ENCODE measurements at regions not wholly inside any gene's neighbourhood (a gene's known extent, or its start where the extent isn't known, plus 50 kb on each side); places are given as distances from the start of the nearest gene placed in this dataset.

- no peak for ATAC-seq
- Histone ChIP-seq H3K9ac (ENCODE audit: low read length) (no peak overlapping the region), H3K9me3 (ENCODE audit: low read length) (no peaks in the 10 kb centered on the region), H3K27ac (ENCODE audit: low read length) (no peak overlapping the region), H2AFZ (ENCODE audit: low read length) (no peak overlapping the region), H3K79me2 (ENCODE audit: low read length) (no peaks in the 10 kb centered on the region), H3K4me2 (ENCODE audit: low read length) (no peak overlapping the region), H3K36me3 (ENCODE audit: low read depth, low read length) (no peaks in the 10 kb centered on the region), H3K9me2 (replicated peaks; ENCODE audit: low read length) (no peaks in the 10 kb centered on the region), H3K27me3 (ENCODE audit: low read length) (peaks cover 24% of the 10 kb centered on the region), H3K4me3 (ENCODE audit: low read length) (no peak overlapping the region), H4K20me1 (ENCODE audit: low read length) (no peaks in the 10 kb centered on the region), H3K4me1 (ENCODE audit: insufficient read depth, low read length) (no peaks in the 10 kb centered on the region), H3F3A (ENCODE audit: low read length, unreplicated experiment) (no peaks in the 10 kb centered on the region)
- TF ChIP-seq CTCF (conservative IDR thresholded peaks at IDR 0.05; ENCODE audit: low read depth, low read length) (no peak), EZH2phosphoT487 (IDR thresholded peaks at IDR 0.05; ENCODE audit: borderline replicate concordance, low read length) (no peak), EZH2 (IDR thresholded peaks at IDR 0.05; ENCODE audit: low read length, unreplicated experiment) (no peak)
- ChIA-PET POLR2A (ENCODE audit: unreplicated experiment) (no interaction called here), CTCF (no interaction called here)
- intact Hi-C loops (cut with micrococcal nuclease): no loop called here
- no peak for DNase-seq
- BruUV-seq (replicated peaks): no TSS peak
Measured at GRCh38 chr3:181317508-181317907, 328.0 kb upstream of the DNAJC19 start.

GRCh38 chr3:181316482-181316881, 326.9 kb upstream of the DNAJC19 start:
- Histone ChIP-seq H3K4me3 (ENCODE audit: low read length) (no peak overlapping the region), H3K4me2 (ENCODE audit: low read length) (no peak overlapping the region), H3K9me3 (ENCODE audit: low read length) (no peaks in the 10 kb centered on the region), H3K27me3 (ENCODE audit: low read length) (peaks cover 33% of the 10 kb centered on the region), H3F3A (ENCODE audit: low read length, unreplicated experiment) (no peaks in the 10 kb centered on the region), H3K27ac (ENCODE audit: low read length) (no peak overlapping the region), H2AFZ (ENCODE audit: low read length) (no peak overlapping the region), H3K79me2 (ENCODE audit: low read length) (no peaks in the 10 kb centered on the region), H4K20me1 (ENCODE audit: low read length) (no peaks in the 10 kb centered on the region), H3K4me1 (ENCODE audit: insufficient read depth, low read length) (no peaks in the 10 kb centered on the region), H3K36me3 (ENCODE audit: low read depth, low read length) (no peaks in the 10 kb centered on the region), H3K9ac (ENCODE audit: low read length) (no peak overlapping the region), H3K9me2 (replicated peaks; ENCODE audit: low read length) (no peaks in the 10 kb centered on the region)
- TF ChIP-seq CTCF (conservative IDR thresholded peaks at IDR 0.05; ENCODE audit: low read depth, low read length) (no peak), EZH2 (IDR thresholded peaks at IDR 0.05; ENCODE audit: low read length, unreplicated experiment) (no peak), EZH2phosphoT487 (IDR thresholded peaks at IDR 0.05; ENCODE audit: borderline replicate concordance, low read length) (no peak)
- intact Hi-C loops (cut with micrococcal nuclease): no loop called here
- no TSS peak for BruUV-seq (replicated peaks)
- CTCF ChIA-PET: no interaction called here
- DNase-seq: peak; percentile 41
- ATAC-seq: no peak
- POLR2A ChIA-PET (ENCODE audit: unreplicated experiment): no interaction called here

- Histone ChIP-seq H3K9me3 (ENCODE audit: low read length) (no peaks in the 10 kb centered on the region), H3K4me2 (ENCODE audit: low read length) (no peak overlapping the region), H3K27me3 (ENCODE audit: low read length) (peaks cover 43% of the 10 kb centered on the region), H3K4me3 (ENCODE audit: low read length) (no peak overlapping the region), H3K9me2 (replicated peaks; ENCODE audit: low read length) (no peaks in the 10 kb centered on the region), H3F3A (ENCODE audit: low read length, unreplicated experiment) (no peaks in the 10 kb centered on the region), H3K4me1 (ENCODE audit: insufficient read depth, low read length) (no peaks in the 10 kb centered on the region), H3K9ac (ENCODE audit: low read length) (no peak overlapping the region), H4K20me1 (ENCODE audit: low read length) (no peaks in the 10 kb centered on the region), H2AFZ (ENCODE audit: low read length) (no peak overlapping the region), H3K79me2 (ENCODE audit: low read length) (no peaks in the 10 kb centered on the region), H3K36me3 (ENCODE audit: low read depth, low read length) (no peaks in the 10 kb centered on the region), H3K27ac (ENCODE audit: low read length) (no peak overlapping the region)
- intact Hi-C loops (cut with micrococcal nuclease): no loop called here
- CTCF ChIA-PET: interaction anchor here (0.6 kb wide), 1 partner anchor 561 kb away, joined by 6 read pairs; no protein-coding TSS in a partner anchor
- no peak for DNase-seq
- BruUV-seq (replicated peaks): no TSS peak
- no peak for TF ChIP-seq EZH2phosphoT487 (IDR thresholded peaks at IDR 0.05; ENCODE audit: borderline replicate concordance, low read length)
- TF ChIP-seq CTCF (conservative IDR thresholded peaks at IDR 0.05; ENCODE audit: low read depth, low read length): no peak
- no peak for TF ChIP-seq EZH2 (IDR thresholded peaks at IDR 0.05; ENCODE audit: low read length, unreplicated experiment)
- POLR2A ChIA-PET (ENCODE audit: unreplicated experiment): no interaction called here
- no peak for ATAC-seq
Measured at GRCh38 chr3:181313335-181313734, 323.8 kb upstream of the DNAJC19 start.
